ENCODE measurements at regions not wholly inside any gene's neighbourhood (a gene's known extent, or its start where the extent isn't known, plus 50 kb on each side); places are given as distances from the start of the nearest gene placed in this dataset.

GRCh38 chr5:39992617-39993202 lies 567.9 kb upstream of the DAB2 start:
- TF ChIP-seq CTCF (conservative IDR thresholded peaks at IDR 0.05; ENCODE audit: low read depth, low read length) (no peak), EZH2 (IDR thresholded peaks at IDR 0.05; ENCODE audit: borderline replicate concordance, low read depth, low read length, poor library complexity, severe bottlenecking) (no peak)

Data from A673 (cell line).